H1 (cell line): ENCODE measurements at regions not wholly inside any gene's neighbourhood (a gene's known extent, or its start where the extent isn't known, plus 50 kb on each side); places are given as distances from the start of the nearest gene placed in this dataset.

ENCODE experiments used
- BACH1 ChIP-seq: IDR thresholded peaks from 2 replicates; pipeline ENCODE4 v1.6.1; 2012; ENCODE audit warnings: low read length, improper control_type of control experiment
- EP300 ChIP-seq, 2 experiments: IDR thresholded peaks; 1 replicate in 1 of 2; 2 replicates in 1 of 2; pipeline ENCODE4 v1.6.1; 2011 to 2012; ENCODE audit warnings: low read depth in 2 of 2, low read length in 2 of 2, mild to moderate bottlenecking in 2 of 2, borderline replicate concordance in 1 of 2, inconsistent platforms in 1 of 2, moderate library complexity in 1 of 2
- EZH2 ChIP-seq: fragments of 200-600 bp; sonication (generic); IDR thresholded peaks from 2 replicates; pipeline ENCODE4 v1.7.1; 2012; ENCODE audit warnings: low read depth, mild to moderate bottlenecking, moderate library complexity, low read length, inconsistent platforms; ENCODE audit not compliant: severe bottlenecking
- POLR2A ChIP-seq, 2 experiments: IDR thresholded peaks; 1 replicate in 1 of 2; 2 replicates in 1 of 2; pipeline ENCODE4 v1.6.1; 2011; ENCODE audit warnings: low read depth in 2 of 2, low read length in 2 of 2, mild to moderate bottlenecking in 2 of 2; ENCODE audit errors: control extremely low read depth in 1 of 2
- RAD21 ChIP-seq, 2 experiments: IDR thresholded peaks in 1 of 2; conservative IDR thresholded peaks in 1 of 2; 2 replicates each; pipeline ENCODE4 v1.6.1; 2011; ENCODE audit warnings: low read depth in 2 of 2, low read length in 2 of 2, improper control_type of control experiment in 1 of 2, inconsistent platforms in 1 of 2, mild to moderate bottlenecking in 1 of 2, moderate library complexity in 1 of 2
- RBBP5 ChIP-seq: IDR thresholded peaks from 2 replicates; pipeline ENCODE4 v1.7.1; 2012; ENCODE audit warnings: low read depth, mild to moderate bottlenecking, inconsistent platforms, low read length, moderate library complexity, borderline replicate concordance
- SIN3A ChIP-seq, 2 experiments: IDR thresholded peaks in 1 of 2; conservative IDR thresholded peaks in 1 of 2; 2 replicates each; pipeline ENCODE4 v1.6.1; 2011 to 2012; ENCODE audit warnings: low read length in 2 of 2, improper control_type of control experiment in 1 of 2, low read depth in 1 of 2, mild to moderate bottlenecking in 1 of 2
- TF ChIP-seq, protein P1 (sequence below), 3 experiments: IDR thresholded peaks; 1 replicate in 2 of 3; 2 replicates in 1 of 3; pipeline versions ENCODE4 v1.5.1 to v1.6.1; 2011; ENCODE audit warnings: low read length in 3 of 3, mild to moderate bottlenecking in 3 of 3, inconsistent platforms in 2 of 3, low read depth in 1 of 3, moderate library complexity in 1 of 3; ENCODE audit not compliant: insufficient read depth in 1 of 3; ENCODE audit errors: control extremely low read depth in 1 of 3

GRCh38 chr5:61264273-61264661, 67.8 kb upstream of the ZSWIM6 start:
- TF ChIP-seq BACH1: no peak
- TF ChIP-seq, protein P1, sequence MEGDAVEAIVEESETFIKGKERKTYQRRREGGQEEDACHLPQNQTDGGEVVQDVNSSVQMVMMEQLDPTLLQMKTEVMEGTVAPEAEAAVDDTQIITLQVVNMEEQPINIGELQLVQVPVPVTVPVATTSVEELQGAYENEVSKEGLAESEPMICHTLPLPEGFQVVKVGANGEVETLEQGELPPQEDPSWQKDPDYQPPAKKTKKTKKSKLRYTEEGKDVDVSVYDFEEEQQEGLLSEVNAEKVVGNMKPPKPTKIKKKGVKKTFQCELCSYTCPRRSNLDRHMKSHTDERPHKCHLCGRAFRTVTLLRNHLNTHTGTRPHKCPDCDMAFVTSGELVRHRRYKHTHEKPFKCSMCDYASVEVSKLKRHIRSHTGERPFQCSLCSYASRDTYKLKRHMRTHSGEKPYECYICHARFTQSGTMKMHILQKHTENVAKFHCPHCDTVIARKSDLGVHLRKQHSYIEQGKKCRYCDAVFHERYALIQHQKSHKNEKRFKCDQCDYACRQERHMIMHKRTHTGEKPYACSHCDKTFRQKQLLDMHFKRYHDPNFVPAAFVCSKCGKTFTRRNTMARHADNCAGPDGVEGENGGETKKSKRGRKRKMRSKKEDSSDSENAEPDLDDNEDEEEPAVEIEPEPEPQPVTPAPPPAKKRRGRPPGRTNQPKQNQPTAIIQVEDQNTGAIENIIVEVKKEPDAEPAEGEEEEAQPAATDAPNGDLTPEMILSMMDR (IDR thresholded peaks at IDR 0.05; ENCODE audit: control extremely low read depth in 1 of 3, insufficient read depth in 1 of 3, low read depth in 1 of 3, low read length in 3 of 3): no peak
- no peak for TF ChIP-seq SIN3A (conservative IDR thresholded peaks at IDR 0.05 in 1 of 2, IDR thresholded peaks at IDR 0.05 in 1 of 2; ENCODE audit: low read depth in 1 of 2, low read length in 2 of 2)
- no peak for TF ChIP-seq EZH2
- no peak for TF ChIP-seq RBBP5
- no peak for TF ChIP-seq EP300 (IDR thresholded peaks at IDR 0.05; ENCODE audit: borderline replicate concordance in 1 of 2, low read depth in 2 of 2, low read length in 2 of 2)
- TF ChIP-seq POLR2A (IDR thresholded peaks at IDR 0.05; ENCODE audit: control extremely low read depth in 1 of 2, low read depth in 2 of 2, low read length in 2 of 2): no peak
- no peak for TF ChIP-seq RAD21 (IDR thresholded peaks at IDR 0.05 in 1 of 2, conservative IDR thresholded peaks at IDR 0.05 in 1 of 2; ENCODE audit: low read depth in 2 of 2, low read length in 2 of 2)
